Type B pancreatic cell (in vitro differentiated cells): ENCODE measurements at regions not wholly inside any gene's neighbourhood (a gene's known extent, or its start where the extent isn't known, plus 50 kb on each side); places are given as distances from the start of the nearest gene placed in this dataset.
"Not testable (repeated sequence)": the region's sequence is repeated elsewhere in the genome, so short reads cannot be mapped to it uniquely, and the experiment has no call there.

Experiments
- DNase-seq: peaks from one replicate; pipeline ENCODE4 v3.0.0; 2021; ENCODE audit warnings: mixed read lengths; ENCODE audit not compliant: unreplicated experiment; ENCODE audit errors: extremely low spot score
- H3K27ac Mint-ChIP-seq: 2 replicates; pipeline ENCODE4 v1.8.0; 2021; ENCODE audit warnings: mild to moderate bottlenecking, mixed read lengths
- H3K27me3 Mint-ChIP-seq: 2 replicates; pipeline ENCODE4 v1.8.0; 2021; ENCODE audit warnings: mixed read lengths
- H3K36me3 Mint-ChIP-seq: 2 replicates; pipeline ENCODE4 v1.8.0; 2021; ENCODE audit warnings: mixed read lengths
- H3K4me1 Mint-ChIP-seq: one replicate; pipeline ENCODE4 v1.8.0; 2021; ENCODE audit warnings: mixed read lengths; ENCODE audit not compliant: unreplicated experiment
- H3K4me3 Mint-ChIP-seq: 2 replicates; pipeline ENCODE4 v1.8.0; 2021; ENCODE audit warnings: mild to moderate bottlenecking, mixed read lengths
- H3K9me3 Mint-ChIP-seq: 2 replicates; pipeline ENCODE4 v1.8.0; 2021; ENCODE audit warnings: mixed read lengths
- CTCF ChIP-seq: fragments of 200-600 bp; sonication (generic); conservative IDR thresholded peaks from 2 replicates; pipeline ENCODE4 v1.5.0; 2021; ENCODE audit warnings: antibody characterized with exemption, mild to moderate bottlenecking

- no peak overlapping the region for H3K27ac Mint-ChIP-seq
- H3K9me3 Mint-ChIP-seq, result peaks cover 17% of the 10 kb centered on the region
- DNase-seq, result no peak
- H3K36me3 Mint-ChIP-seq, result peaks cover 12% of the 10 kb centered on the region
- peaks cover 8% of the 10 kb centered on the region for H3K4me1 Mint-ChIP-seq
- peaks cover 7% of the 10 kb centered on the region for H3K27me3 Mint-ChIP-seq
- H3K4me3 Mint-ChIP-seq, result no peak overlapping the region
- TF ChIP-seq CTCF, result no peak
These were observed 240.2 kb upstream of the ZNF608 start for GRCh38 chr5:124986667-124987066.

- not testable (repeated sequence) for H3K27ac Mint-ChIP-seq, H3K4me1 Mint-ChIP-seq, H3K36me3 Mint-ChIP-seq, DNase-seq, H3K27me3 Mint-ChIP-seq, H3K4me3 Mint-ChIP-seq
- peaks cover 11% of the 10 kb centered on the region for H3K9me3 Mint-ChIP-seq
These were observed 241.3 kb upstream of the ZNF608 start for GRCh38 chr5:124987786-124988185.

- Mint-ChIP-seq H3K9me3 (peaks cover 7% of the 10 kb centered on the region), H3K4me1 (peaks cover 5% of the 10 kb centered on the region), H3K27me3 (no peaks in the 10 kb centered on the region), H3K4me3 (no peak overlapping the region), H3K36me3 (no peaks in the 10 kb centered on the region), H3K27ac (no peak overlapping the region)
- TF ChIP-seq CTCF, result no peak
- DNase-seq, result no peak
These were observed 244.3 kb upstream of the ZNF608 start for GRCh38 chr5:124990723-124991122.

- no peaks in the 10 kb centered on the region for H3K36me3 Mint-ChIP-seq
- no peak for DNase-seq
- no peaks in the 10 kb centered on the region for H3K27me3 Mint-ChIP-seq
- H3K4me3 Mint-ChIP-seq, result no peak overlapping the region
- H3K4me1 Mint-ChIP-seq, result peaks cover 23% of the 10 kb centered on the region
- no peak overlapping the region for H3K27ac Mint-ChIP-seq
- no peaks in the 10 kb centered on the region for H3K9me3 Mint-ChIP-seq
- no peak for TF ChIP-seq CTCF
These were observed 249.0 kb upstream of the ZNF608 start for GRCh38 chr5:124995421-124995820.

GRCh38 chr5:124996023-124996763 lies 249.8 kb upstream of the ZNF608 start:
- Mint-ChIP-seq H3K27me3 (peaks cover 4% of the 10 kb centered on the region), H3K36me3 (no peaks in the 10 kb centered on the region), H3K9me3 (no peaks in the 10 kb centered on the region), H3K4me3 (no peak overlapping the region), H3K27ac (no peak overlapping the region), H3K4me1 (peaks cover 23% of the 10 kb centered on the region)
- no peak for DNase-seq
- TF ChIP-seq CTCF, result no peak

GRCh38 chr5:124996764-124997077 lies 250.3 kb upstream of the ZNF608 start:
- H3K27ac Mint-ChIP-seq, result no peak overlapping the region
- DNase-seq, result no peak
- no peak overlapping the region for H3K4me3 Mint-ChIP-seq
- TF ChIP-seq CTCF, result no peak
- H3K9me3 Mint-ChIP-seq, result no peaks in the 10 kb centered on the region
- no peaks in the 10 kb centered on the region for H3K36me3 Mint-ChIP-seq
- H3K4me1 Mint-ChIP-seq, result peaks cover 23% of the 10 kb centered on the region
- peaks cover 6% of the 10 kb centered on the region for H3K27me3 Mint-ChIP-seq
